ENCODE measurements at regions not wholly inside any gene's neighbourhood (a gene's known extent, or its start where the extent isn't known, plus 50 kb on each side); places are given as distances from the start of the nearest gene placed in this dataset.

DNA sequence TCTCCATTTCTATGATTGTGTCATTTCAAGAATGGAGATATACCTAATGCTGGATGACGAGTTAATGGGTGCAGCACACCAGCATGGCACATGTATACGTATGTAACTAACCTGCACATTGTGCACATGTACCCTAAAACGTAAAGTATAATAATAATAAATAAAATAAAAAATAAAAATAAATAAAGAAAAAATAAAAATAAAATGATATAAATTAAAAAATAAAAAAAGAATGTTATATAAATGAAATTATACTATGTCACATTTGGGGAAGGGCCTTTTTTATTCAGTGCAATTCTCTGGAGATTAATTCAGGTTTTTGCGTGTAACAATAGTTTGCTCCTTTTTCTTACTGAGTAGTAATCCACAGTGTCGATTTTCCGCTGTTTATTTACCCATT, 763.5 kb upstream of the POU3F3 start (continued):
- TF ChIP-seq TCF7L2 (IDR thresholded peaks at IDR 0.05; ENCODE audit: borderline replicate concordance, extremely low read depth, insufficient read depth, insufficient read length): no peak
- TF ChIP-seq ELF1 (IDR thresholded peaks at IDR 0.05; ENCODE audit: borderline replicate concordance, low read depth): no peak
- TF ChIP-seq ZNF274 (IDR thresholded peaks at IDR 0.05; ENCODE audit: low read depth, low read length): no peak
- TF ChIP-seq, protein P1, sequence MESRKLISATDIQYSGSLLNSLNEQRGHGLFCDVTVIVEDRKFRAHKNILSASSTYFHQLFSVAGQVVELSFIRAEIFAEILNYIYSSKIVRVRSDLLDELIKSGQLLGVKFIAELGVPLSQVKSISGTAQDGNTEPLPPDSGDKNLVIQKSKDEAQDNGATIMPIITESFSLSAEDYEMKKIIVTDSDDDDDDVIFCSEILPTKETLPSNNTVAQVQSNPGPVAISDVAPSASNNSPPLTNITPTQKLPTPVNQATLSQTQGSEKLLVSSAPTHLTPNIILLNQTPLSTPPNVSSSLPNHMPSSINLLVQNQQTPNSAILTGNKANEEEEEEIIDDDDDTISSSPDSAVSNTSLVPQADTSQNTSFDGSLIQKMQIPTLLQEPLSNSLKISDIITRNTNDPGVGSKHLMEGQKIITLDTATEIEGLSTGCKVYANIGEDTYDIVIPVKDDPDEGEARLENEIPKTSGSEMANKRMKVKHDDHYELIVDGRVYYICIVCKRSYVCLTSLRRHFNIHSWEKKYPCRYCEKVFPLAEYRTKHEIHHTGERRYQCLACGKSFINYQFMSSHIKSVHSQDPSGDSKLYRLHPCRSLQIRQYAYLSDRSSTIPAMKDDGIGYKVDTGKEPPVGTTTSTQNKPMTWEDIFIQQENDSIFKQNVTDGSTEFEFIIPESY (IDR thresholded peaks at IDR 0.05; ENCODE audit: extremely low read depth, insufficient replicate concordance, low read length): no peak
- no peak for TF ChIP-seq ZFX (IDR thresholded peaks at IDR 0.05)
- TF ChIP-seq, protein P2, sequence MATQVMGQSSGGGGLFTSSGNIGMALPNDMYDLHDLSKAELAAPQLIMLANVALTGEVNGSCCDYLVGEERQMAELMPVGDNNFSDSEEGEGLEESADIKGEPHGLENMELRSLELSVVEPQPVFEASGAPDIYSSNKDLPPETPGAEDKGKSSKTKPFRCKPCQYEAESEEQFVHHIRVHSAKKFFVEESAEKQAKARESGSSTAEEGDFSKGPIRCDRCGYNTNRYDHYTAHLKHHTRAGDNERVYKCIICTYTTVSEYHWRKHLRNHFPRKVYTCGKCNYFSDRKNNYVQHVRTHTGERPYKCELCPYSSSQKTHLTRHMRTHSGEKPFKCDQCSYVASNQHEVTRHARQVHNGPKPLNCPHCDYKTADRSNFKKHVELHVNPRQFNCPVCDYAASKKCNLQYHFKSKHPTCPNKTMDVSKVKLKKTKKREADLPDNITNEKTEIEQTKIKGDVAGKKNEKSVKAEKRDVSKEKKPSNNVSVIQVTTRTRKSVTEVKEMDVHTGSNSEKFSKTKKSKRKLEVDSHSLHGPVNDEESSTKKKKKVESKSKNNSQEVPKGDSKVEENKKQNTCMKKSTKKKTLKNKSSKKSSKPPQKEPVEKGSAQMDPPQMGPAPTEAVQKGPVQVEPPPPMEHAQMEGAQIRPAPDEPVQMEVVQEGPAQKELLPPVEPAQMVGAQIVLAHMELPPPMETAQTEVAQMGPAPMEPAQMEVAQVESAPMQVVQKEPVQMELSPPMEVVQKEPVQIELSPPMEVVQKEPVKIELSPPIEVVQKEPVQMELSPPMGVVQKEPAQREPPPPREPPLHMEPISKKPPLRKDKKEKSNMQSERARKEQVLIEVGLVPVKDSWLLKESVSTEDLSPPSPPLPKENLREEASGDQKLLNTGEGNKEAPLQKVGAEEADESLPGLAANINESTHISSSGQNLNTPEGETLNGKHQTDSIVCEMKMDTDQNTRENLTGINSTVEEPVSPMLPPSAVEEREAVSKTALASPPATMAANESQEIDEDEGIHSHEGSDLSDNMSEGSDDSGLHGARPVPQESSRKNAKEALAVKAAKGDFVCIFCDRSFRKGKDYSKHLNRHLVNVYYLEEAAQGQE (IDR thresholded peaks at IDR 0.05; ENCODE audit: low read depth): no peak

DNA sequence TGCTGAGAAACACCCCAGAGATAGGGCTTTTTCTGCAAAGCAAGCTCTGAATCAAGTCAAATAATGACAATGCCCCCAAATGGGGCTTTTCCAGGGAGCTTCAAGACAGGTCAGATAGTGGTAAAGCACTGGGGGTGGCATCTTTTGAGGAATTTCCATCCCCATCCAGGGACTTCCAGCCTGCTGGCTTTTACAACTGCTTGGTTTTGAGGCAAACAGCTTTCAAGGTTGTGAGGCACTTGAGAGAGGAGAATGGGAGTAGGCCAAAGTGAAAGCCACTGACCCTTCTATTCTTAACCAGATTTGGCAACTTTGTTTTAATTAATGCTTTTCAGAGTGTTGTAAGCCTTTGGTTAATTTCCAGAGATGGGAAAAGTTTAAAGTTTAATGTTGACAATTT, 762.0 kb upstream of the POU3F3 start:
- no TSS peak for BruUV-seq (replicated peaks)
- Histone ChIP-seq H3K4me3 (replicated peaks in 1 of 2; ENCODE audit: low read depth in 1 of 2, low read length in 2 of 2) (no peak overlapping the region), H4K20me1 (ENCODE audit: insufficient read depth) (no peaks in the 10 kb centered on the region; the same call in 1 of the 2 replicates), H3K4me1 (ENCODE audit: control insufficient read depth in 1 of 2, insufficient read depth in 2 of 2, low read length in 2 of 2) (no peaks in the 10 kb centered on the region), H3K27ac (ENCODE audit: low read depth, low read length) (no peak overlapping the region), H3K36me3 (ENCODE audit: control insufficient read depth in 1 of 2, insufficient read depth in 2 of 2, low read length in 2 of 2) (no peaks in the 10 kb centered on the region), H3K4me2 (ENCODE audit: low read length) (no peak overlapping the region), H3K27me3 (ENCODE audit: insufficient read depth, low read length) (no peaks in the 10 kb centered on the region), H3K9me3 (ENCODE audit: control insufficient read depth in 1 of 2, insufficient read depth in 1 of 2, low read depth in 1 of 2, low read length in 2 of 2) (peaks cover 11 to 20% of the 10 kb centered on the region in 2 experiments; a peak in 2 of 4 replicates), H3K9me2 (ENCODE audit: insufficient read depth) (no peaks in the 10 kb centered on the region), H3K9ac (ENCODE audit: low read length) (no peak overlapping the region), H3K79me2 (ENCODE audit: insufficient read depth, low read length) (no peaks in the 10 kb centered on the region), H2AFZ (ENCODE audit: low read depth, low read length, poor library complexity, severe bottlenecking) (no peak overlapping the region)
- TF ChIP-seq, protein P3, sequence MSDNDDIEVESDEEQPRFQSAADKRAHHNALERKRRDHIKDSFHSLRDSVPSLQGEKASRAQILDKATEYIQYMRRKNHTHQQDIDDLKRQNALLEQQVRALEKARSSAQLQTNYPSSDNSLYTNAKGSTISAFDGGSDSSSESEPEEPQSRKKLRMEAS (IDR thresholded peaks at IDR 0.05): no peak
- TF ChIP-seq SP1 (IDR thresholded peaks at IDR 0.05; ENCODE audit: low read depth): no peak
- no peak for ATAC-seq
- POLR2A ChIA-PET: no interaction called here
- intact Hi-C loops (cut with micrococcal nuclease): no loop called here
- no peak for DNase-seq (ENCODE audit: low read depth, low spot score)
- RAD21 ChIA-PET (ENCODE audit: low non-redundant PET in 1 of 2, low total read pairs in 2 of 2, uncharacterized antibody in 2 of 2, unreplicated experiment in 2 of 2): no interaction called here
- CTCF ChIA-PET: no interaction called here
